IMR-90 (cell line): ENCODE measurements at regions not wholly inside any gene's neighbourhood (a gene's known extent, or its start where the extent isn't known, plus 50 kb on each side); places are given as distances from the start of the nearest gene placed in this dataset.

Experiments used
- ATAC-seq: fragments of 200-7000 bp; cut with Tn5 transposase; 2 replicates; pipeline ENCODE4 v1.9.1; 2020; ENCODE audit warnings: low read depth, mild to moderate bottlenecking, moderate library complexity
- BruUV-seq: library from RNA; stranded (reverse); fragments of 400-500 nt; replicated peaks from 2 replicates; lab custom pipeline; 2021; lab: Mats Ljungman, UMichigan
- CTCF ChIA-PET: fragments of 300-600 bp; formaldehyde crosslinking; extraction: SDS; loops from one replicate; lab custom pipeline; 2021; ENCODE audit warnings: antibody characterized with exemption; lab: Yijun Ruan, JAX
- POLR2A ChIA-PET: fragments of 300-600 bp; sonication (Branson Sonifier 250); formaldehyde crosslinking; loops from one replicate; lab custom pipeline; 2022; ENCODE audit warnings: antibody characterized with exemption; ENCODE audit not compliant: unreplicated experiment; lab: Charles Lee
- DNase-seq: peaks from one replicate; pipeline ENCODE4 v3.0.0; 2013
- H2AFZ ChIP-seq: replicated peaks from 2 replicates; pipeline ENCODE3; 2013; ENCODE audit warnings: low read length, mild to moderate bottlenecking; ENCODE audit not compliant: poor library complexity
- H2AK5ac ChIP-seq: 2 replicates; pipeline ENCODE4 v1.6.1; 2013; ENCODE audit warnings: low read depth, low read length, inconsistent platforms
- H2AK9ac ChIP-seq: replicated peaks from 2 replicates; pipeline ENCODE3; 2013; ENCODE audit warnings: mild to moderate bottlenecking, low read depth, low read length, moderate library complexity; ENCODE audit not compliant: poor library complexity
- H2BK120ac ChIP-seq: 2 replicates; pipeline ENCODE4 v1.6.1; 2013; ENCODE audit warnings: low read depth, low read length, inconsistent platforms
- H2BK15ac ChIP-seq: 3 replicates; pipeline ENCODE4 v1.6.1; 2013; ENCODE audit warnings: low read depth, low read length, inconsistent platforms
- H2BK20ac ChIP-seq: 2 replicates; pipeline ENCODE4 v1.6.1; 2013; ENCODE audit warnings: low read depth, mild to moderate bottlenecking, inconsistent platforms, low read length, moderate library complexity
- H2BK5ac ChIP-seq: 2 replicates; pipeline ENCODE4 v1.6.1; 2013; ENCODE audit warnings: mild to moderate bottlenecking, low read depth, low read length, inconsistent platforms; ENCODE audit not compliant: poor library complexity, severe bottlenecking
- H3K14ac ChIP-seq: replicated peaks from 2 replicates; pipeline ENCODE4 v1.6.1; 2013; ENCODE audit warnings: low read depth, low read length, inconsistent platforms
- H3K18ac ChIP-seq: 2 replicates; pipeline ENCODE4 v1.6.1; 2013; ENCODE audit warnings: low read depth, low read length, control low read depth
- H3K23ac ChIP-seq: 2 replicates; pipeline ENCODE4 v1.6.1; 2013; ENCODE audit warnings: low read depth, low read length, inconsistent platforms
- H3K27ac ChIP-seq: 2 replicates; pipeline ENCODE4 v1.5.1; 2013; ENCODE audit warnings: mild to moderate bottlenecking, control low read depth, low read length; ENCODE audit not compliant: insufficient read depth
- H3K27me3 ChIP-seq: 2 replicates; pipeline ENCODE4 v1.6.1; 2013; ENCODE audit warnings: low read length; ENCODE audit not compliant: control insufficient read depth, insufficient read depth
- H3K36me3 ChIP-seq: 2 replicates; pipeline ENCODE4 v1.6.1; 2013; ENCODE audit warnings: low read length, mixed read lengths; ENCODE audit not compliant: control insufficient read depth, insufficient read depth
- H3K4ac ChIP-seq: 2 replicates; pipeline ENCODE4 v1.6.1; 2013; ENCODE audit warnings: low read depth, low read length, inconsistent platforms
- H3K4me1 ChIP-seq: 2 replicates; pipeline ENCODE4 v1.6.1; 2013; ENCODE audit warnings: low read length, mixed read lengths; ENCODE audit not compliant: control insufficient read depth, insufficient read depth
- H3K4me2 ChIP-seq: 2 replicates; pipeline ENCODE4 v1.6.1; 2013; ENCODE audit warnings: low read depth, mild to moderate bottlenecking, control low read depth, low read length, moderate library complexity
- H3K4me3 ChIP-seq: 2 replicates; pipeline ENCODE4 v1.5.1; 2013; ENCODE audit warnings: low read depth, mild to moderate bottlenecking, control low read depth, low read length, moderate library complexity; ENCODE audit not compliant: insufficient read depth
- H3K56ac ChIP-seq: 2 replicates; pipeline ENCODE4 v1.6.1; 2013; ENCODE audit warnings: low read length, inconsistent platforms; ENCODE audit not compliant: insufficient read depth; ENCODE audit errors: extremely low read depth
- H3K79me1 ChIP-seq, 2 experiments: 2 replicates each; pipeline ENCODE4 v1.6.1; 2013; ENCODE audit warnings: low read length in 2 of 2, inconsistent platforms in 1 of 2, low read depth in 1 of 2
- H3K9ac ChIP-seq: 2 replicates; pipeline ENCODE4 v1.6.1; 2013; ENCODE audit warnings: low read depth, low read length, control low read depth
- H3K9me1 ChIP-seq: 2 replicates; pipeline ENCODE4 v1.6.1; 2013; ENCODE audit warnings: low read length, inconsistent platforms; ENCODE audit not compliant: insufficient read depth
- H3K9me3 ChIP-seq: 2 replicates; pipeline ENCODE4 v1.6.1; 2013; ENCODE audit warnings: low read length; ENCODE audit not compliant: control insufficient read depth, insufficient read depth
- H4K20me1 ChIP-seq: 2 replicates; pipeline ENCODE4 v1.6.1; 2013; ENCODE audit warnings: low read length, inconsistent platforms; ENCODE audit not compliant: insufficient read depth
- H4K5ac ChIP-seq: 2 replicates; pipeline ENCODE4 v1.6.1; 2013; ENCODE audit warnings: mild to moderate bottlenecking, low read depth, low read length, control low read depth
- H4K8ac ChIP-seq, 2 experiments: 2 replicates each; pipeline ENCODE4 v1.6.1; 2013; ENCODE audit warnings: low read depth in 2 of 2, low read length in 2 of 2, control low read depth in 1 of 2, inconsistent platforms in 1 of 2
- H4K91ac ChIP-seq: 2 replicates; pipeline ENCODE4 v1.6.1; 2013; ENCODE audit warnings: low read depth, low read length, inconsistent platforms; ENCODE audit not compliant: insufficient read depth
- CEBPB ChIP-seq: IDR thresholded peaks from 2 replicates; pipeline ENCODE4 v1.6.1; 2012; ENCODE audit warnings: low read depth, low read length, improper control_type of control experiment
- CHD1 ChIP-seq: IDR thresholded peaks from 2 replicates; pipeline ENCODE4 v1.6.1; 2012; ENCODE audit warnings: low read depth, low read length, improper control_type of control experiment
- WGBS, 2 experiments: methylation state at CpG; one replicate each; pipeline versions ENCODE4 v1.1.5 to v1.1.7; 2013; ENCODE audit warnings: missing lambda C conversion rate in 2 of 2; ENCODE audit not compliant: insufficient read length in 1 of 2; ENCODE audit errors: extremely low coverage in 2 of 2; 5-methylcytosine and 5-hydroxymethylcytosine counted together
- dilution Hi-C: fragments of 300-500 bp; cut with HindIII; formaldehyde crosslinking; loops from one replicate; pipeline ENCODE4 v1.14.3; 2018; ENCODE audit warnings: low sequenced_read_pairs; ENCODE audit not compliant: unreplicated experiment
- in situ Hi-C: fragments of 300-500 bp; cut with MboI; formaldehyde crosslinking; loops from 3 replicates; pipeline ENCODE4 v1.14.3; 2019; ENCODE audit warnings: low sequenced_read_pairs, inconsistent platforms, mixed read lengths
- intact Hi-C: fragments of 100-400 bp; cut with micrococcal nuclease; formaldehyde crosslinking; loops from 2 replicates; pipeline ENCODE4 v1.10.0; 2022
- TF ChIP-seq, protein P1 (sequence below): fragments of 150-350 bp; IDR thresholded peaks from 2 replicates; pipeline ENCODE4 v1.6.1; 2016; ENCODE audit warnings: low read depth, mild to moderate bottlenecking, low read length, moderate library complexity, borderline replicate concordance

DNA sequence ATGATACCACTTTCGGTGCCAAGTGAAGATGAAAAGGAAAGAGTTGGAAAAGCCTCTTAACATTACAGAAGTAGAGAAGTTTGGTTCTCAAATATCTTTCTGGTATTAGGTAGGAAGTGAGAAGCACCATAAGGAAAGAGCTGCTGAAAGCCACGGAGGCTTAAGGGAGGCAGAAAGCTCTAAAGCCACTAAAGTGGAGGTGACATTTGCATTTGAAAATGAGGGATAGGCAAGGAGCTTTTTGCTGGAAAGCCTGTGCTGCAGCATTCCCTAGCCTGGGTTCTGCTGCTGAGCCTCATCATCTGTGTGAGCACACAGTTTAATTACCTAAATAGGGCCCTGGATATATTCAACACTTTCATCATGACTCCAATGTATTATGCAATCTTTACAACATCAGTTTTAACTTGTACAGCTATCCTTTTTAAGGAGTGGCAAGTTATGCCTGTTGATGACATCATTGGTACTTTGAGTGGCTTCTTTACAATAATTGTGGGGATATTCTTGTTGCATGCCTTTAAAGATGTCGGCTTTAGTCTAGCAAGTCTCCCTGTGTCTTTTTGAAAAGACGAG is 315.4 kb downstream of the RBM26 start:
- Histone ChIP-seq H2AK9ac (no peak overlapping the region), H3K23ac (no peak overlapping the region), H2AFZ (no peak overlapping the region), H3K9ac (no peak overlapping the region), H3K79me1 (no peaks in the 10 kb centered on the region), H2BK15ac (no peak overlapping the region), H3K36me3 (no peaks in the 10 kb centered on the region), H3K4me1 (no peaks in the 10 kb centered on the region), H3K56ac (no peak overlapping the region), H4K5ac (no peak overlapping the region), H3K27ac (no peak overlapping the region), H2BK120ac (no peak overlapping the region), H3K14ac (no peak overlapping the region), H3K9me1 (no peaks in the 10 kb centered on the region), H4K8ac (no peak overlapping the region), H3K4me2 (no peak overlapping the region), H2AK5ac (no peak overlapping the region), H2BK20ac (no peak overlapping the region), H3K9me3 (no peaks in the 10 kb centered on the region), H4K20me1 (no peaks in the 10 kb centered on the region), H3K4ac (no peak overlapping the region), H2BK5ac (no peak overlapping the region), H3K18ac (no peak overlapping the region), H3K4me3 (no peak overlapping the region), H3K27me3 (no peaks in the 10 kb centered on the region), H4K91ac (no peak overlapping the region)
- in situ Hi-C loops: no loop called here
- BruUV-seq: no TSS peak
- CTCF ChIA-PET: no interaction called here
- 20% methylated on average over 1 of the region's 4 CpGs; no CpG with 5 or more reads in 1 of the 2 experiments for whole genome bisulfite sequencing, 2 experiments
- TF ChIP-seq, protein P1, sequence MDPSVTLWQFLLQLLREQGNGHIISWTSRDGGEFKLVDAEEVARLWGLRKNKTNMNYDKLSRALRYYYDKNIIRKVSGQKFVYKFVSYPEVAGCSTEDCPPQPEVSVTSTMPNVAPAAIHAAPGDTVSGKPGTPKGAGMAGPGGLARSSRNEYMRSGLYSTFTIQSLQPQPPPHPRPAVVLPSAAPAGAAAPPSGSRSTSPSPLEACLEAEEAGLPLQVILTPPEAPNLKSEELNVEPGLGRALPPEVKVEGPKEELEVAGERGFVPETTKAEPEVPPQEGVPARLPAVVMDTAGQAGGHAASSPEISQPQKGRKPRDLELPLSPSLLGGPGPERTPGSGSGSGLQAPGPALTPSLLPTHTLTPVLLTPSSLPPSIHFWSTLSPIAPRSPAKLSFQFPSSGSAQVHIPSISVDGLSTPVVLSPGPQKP: no peak
- TF ChIP-seq CEBPB (peak; percentile 49; the same call in 1 of the 2 replicates), CHD1 (no peak)
- ATAC-seq (no peak), DNase-seq (no peak)
- POLR2A ChIA-PET: no interaction called here
- dilution Hi-C loops: no loop called here
- intact Hi-C loops: no loop called here
